Neuronal stem cell (in vitro differentiated cells): ENCODE measurements at regions not wholly inside any gene's neighbourhood (a gene's known extent, or its start where the extent isn't known, plus 50 kb on each side); places are given as distances from the start of the nearest gene placed in this dataset.

Experiments used
- DNase-seq: peaks from one replicate; pipeline ENCODE4 v3.0.0-alpha.2; 2013; ENCODE audit warnings: low spot score
- H2AFZ ChIP-seq: one replicate; pipeline ENCODE4 v1.6.1; 2013; ENCODE audit warnings: mild to moderate bottlenecking, low read length, inconsistent platforms
- H2AK5ac ChIP-seq: 2 replicates; pipeline ENCODE4 v1.6.1; 2013; ENCODE audit warnings: low read depth, mild to moderate bottlenecking, inconsistent platforms, low read length, moderate library complexity, mixed read lengths
- H2BK120ac ChIP-seq: 2 replicates; pipeline ENCODE4 v1.6.1; 2013; ENCODE audit warnings: low read depth, mild to moderate bottlenecking, inconsistent platforms, low read length, moderate library complexity, mixed read lengths
- H2BK12ac ChIP-seq: one replicate; pipeline ENCODE4 v1.6.1; 2013; ENCODE audit warnings: low read length, inconsistent platforms
- H2BK15ac ChIP-seq: 2 replicates; pipeline ENCODE4 v1.6.1; 2013; ENCODE audit warnings: mild to moderate bottlenecking, low read length, inconsistent platforms, mixed read lengths
- H2BK5ac ChIP-seq: one replicate; pipeline ENCODE4 v1.6.1; 2013; ENCODE audit warnings: inconsistent platforms, mild to moderate bottlenecking, low read length, moderate library complexity
- H3K14ac ChIP-seq: one replicate; pipeline ENCODE4 v1.6.1; 2013; ENCODE audit warnings: low read length, inconsistent platforms
- H3K18ac ChIP-seq: 2 replicates; pipeline ENCODE4 v1.6.1; 2013; ENCODE audit warnings: low read length, inconsistent platforms
- H3K23ac ChIP-seq: 2 replicates; pipeline ENCODE4 v1.6.1; 2013; ENCODE audit warnings: low read depth, mild to moderate bottlenecking, mixed read lengths, low read length, inconsistent platforms; ENCODE audit not compliant: poor library complexity
- H3K27ac ChIP-seq: replicated peaks from 3 replicates; pipeline ENCODE4 v1.5.1; 2013; ENCODE audit warnings: low read length, inconsistent platforms
- H3K27me3 ChIP-seq, 3 experiments: 2 replicates each; pipeline ENCODE4 v1.6.1; 2013; ENCODE audit warnings: low read length in 3 of 3, mild to moderate bottlenecking in 2 of 3, inconsistent platforms in 1 of 3, low read depth in 1 of 3, mixed read lengths in 1 of 3, moderate library complexity in 1 of 3; ENCODE audit not compliant: control insufficient read depth in 3 of 3, insufficient read depth in 3 of 3
- H3K36me3 ChIP-seq, 2 donors: replicated peaks in 1 of 2; 2 replicates each; pipeline ENCODE4 v1.6.1; 2013; ENCODE audit warnings: low read length in 2 of 2; ENCODE audit not compliant: control insufficient read depth in 2 of 2, insufficient read depth in 2 of 2
- H3K4ac ChIP-seq: 2 replicates; pipeline ENCODE4 v1.6.1; 2013; ENCODE audit warnings: inconsistent platforms, mild to moderate bottlenecking, low read length, moderate library complexity
- H3K4me1 ChIP-seq, 2 donors: 1 replicate in 1 of 2; 2 replicates in 1 of 2; pipeline ENCODE4 v1.6.1; 2013; ENCODE audit warnings: low read length in 2 of 2, low read depth in 1 of 2; ENCODE audit not compliant: control insufficient read depth in 2 of 2, insufficient read depth in 1 of 2
- H3K4me2 ChIP-seq: one replicate; pipeline ENCODE4 v1.6.1; 2013; ENCODE audit warnings: mild to moderate bottlenecking, low read length, inconsistent platforms; ENCODE audit not compliant: insufficient read depth, poor library complexity, severe bottlenecking
- H3K4me3 ChIP-seq, 2 donors: 2 replicates each; pipeline ENCODE4 v1.5.1; 2013; ENCODE audit warnings: low read length in 2 of 2, mild to moderate bottlenecking in 2 of 2, inconsistent platforms in 1 of 2, moderate library complexity in 1 of 2
- H3K79me1 ChIP-seq: one replicate; pipeline ENCODE4 v1.6.1; 2013; ENCODE audit warnings: low read depth, mild to moderate bottlenecking, inconsistent platforms, low read length, moderate library complexity
- H3K9ac ChIP-seq: one replicate; pipeline ENCODE4 v1.6.1; 2013; ENCODE audit warnings: mild to moderate bottlenecking, low read depth, low read length, inconsistent platforms; ENCODE audit not compliant: poor library complexity
- H3K9me3 ChIP-seq, 2 donors: replicated peaks in 1 of 2; 2 replicates each; pipeline versions ENCODE3 to v1.6.1; 2013; ENCODE audit warnings: low read length in 2 of 2, mild to moderate bottlenecking in 2 of 2, inconsistent platforms in 1 of 2, low read depth in 1 of 2, mixed read lengths in 1 of 2, moderate library complexity in 1 of 2; ENCODE audit not compliant: control insufficient read depth in 2 of 2, insufficient read depth in 1 of 2
- H4K8ac ChIP-seq: one replicate; pipeline ENCODE4 v1.6.1; 2013; ENCODE audit warnings: low read depth, mild to moderate bottlenecking, inconsistent platforms, low read length, moderate library complexity
- H4K91ac ChIP-seq: one replicate; pipeline ENCODE4 v1.6.1; 2013; ENCODE audit warnings: low read length, low read depth, mild to moderate bottlenecking, inconsistent platforms; ENCODE audit not compliant: poor library complexity
- WGBS, 2 donors: extraction: QIAGEN DNeasy Blood & Tissue Kit; methylation state at CpG; one replicate each; pipeline ENCODE4 v1.1.7; 2013; ENCODE audit warnings: missing lambda C conversion rate in 2 of 2, mixed read lengths in 1 of 2; ENCODE audit not compliant: insufficient read length in 2 of 2, insufficient replicate concordance in 1 of 2; ENCODE audit errors: extremely low coverage in 2 of 2; 5-methylcytosine and 5-hydroxymethylcytosine counted together

DNA sequence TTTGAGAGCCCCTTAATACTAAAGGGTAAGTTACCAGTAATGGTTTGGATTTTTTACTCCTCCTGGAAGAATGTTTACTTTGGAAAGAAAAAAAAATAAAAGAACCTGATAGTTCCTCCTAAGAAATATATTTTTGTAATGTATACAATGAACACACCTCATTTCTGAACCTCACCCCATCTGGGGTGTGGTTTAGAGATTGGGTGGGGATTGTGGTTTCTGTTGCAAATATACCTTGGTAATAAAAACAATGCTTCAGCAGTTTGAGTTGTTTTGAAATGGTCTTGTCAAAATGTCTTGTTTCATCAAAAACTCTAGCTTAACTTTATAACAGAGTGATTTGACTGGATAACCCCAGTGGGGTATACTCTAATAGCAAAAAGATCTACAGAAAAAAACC, 448.9 kb upstream of the MEIS1 start:
- Histone ChIP-seq H3K4ac (no peak overlapping the region), H3K27me3 (no peaks in the 10 kb centered on the region), H2AK5ac (no peak overlapping the region), H3K14ac (no peak overlapping the region), H2BK12ac (no peak overlapping the region), H4K91ac (no peak overlapping the region), H3K9me3 (no peaks in the 10 kb centered on the region), H2BK5ac (no peak overlapping the region), H3K4me3 (no peak overlapping the region), H3K36me3 (no peaks in the 10 kb centered on the region), H2AFZ (no peak overlapping the region), H3K4me1 (no peaks in the 10 kb centered on the region), H2BK15ac (no peak overlapping the region), H3K23ac (no peak overlapping the region), H3K9ac (no peak overlapping the region), H3K27ac (no peak overlapping the region), H3K79me1 (no peaks in the 10 kb centered on the region), H4K8ac (no peak overlapping the region), H2BK120ac (no peak overlapping the region), H3K4me2 (no peak overlapping the region), H3K18ac (no peak overlapping the region)
- DNase-seq, result no peak

DNA sequence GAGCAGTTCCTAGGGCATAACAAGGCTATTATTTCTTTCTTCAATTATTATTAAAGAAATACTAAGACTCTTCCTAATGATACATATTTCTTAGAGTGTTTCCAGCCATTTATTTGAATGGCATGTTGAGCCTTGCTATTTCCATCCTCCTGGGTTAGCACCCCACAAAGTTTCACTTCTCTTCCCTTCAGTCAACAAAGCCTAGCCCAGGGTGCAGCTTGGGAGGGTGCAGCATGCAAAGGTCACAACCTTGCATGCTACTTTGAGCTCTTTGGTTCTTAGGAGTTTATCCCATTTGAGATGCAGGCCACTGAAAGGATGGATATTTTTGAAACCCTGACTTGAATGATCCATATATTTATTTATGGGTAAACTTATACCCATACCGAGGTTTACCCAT, 454.4 kb upstream of the MEIS1 start:
- H3K27me3 ChIP-seq, result no peaks in the 10 kb centered on the region
- H3K18ac ChIP-seq, result no peak overlapping the region

DNA sequence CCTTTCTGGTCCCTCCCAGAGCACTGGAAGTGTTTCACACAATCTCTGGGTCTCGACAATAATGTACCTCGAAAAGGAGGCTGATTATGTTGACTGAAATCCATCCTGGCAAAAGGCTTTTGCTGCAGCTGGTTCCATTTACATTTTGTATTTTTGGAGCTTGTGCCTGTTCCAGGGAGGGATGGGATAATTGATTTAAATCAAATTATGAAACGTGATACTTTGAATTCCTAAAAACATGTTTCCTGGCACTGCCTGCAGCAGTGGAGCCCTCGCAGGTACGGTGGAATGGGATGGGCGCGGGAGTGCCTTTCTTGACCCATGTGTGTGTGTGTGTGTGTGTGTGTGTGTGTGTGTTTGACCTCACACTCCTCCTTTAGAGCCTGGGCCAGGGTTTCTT, 455.5 kb upstream of the MEIS1 start:
- H3K4ac ChIP-seq, result no peak overlapping the region
- no peaks in the 10 kb centered on the region for H3K79me1 ChIP-seq
- no peak overlapping the region for H3K14ac ChIP-seq
- H2BK5ac ChIP-seq, result no peak overlapping the region
- no peak overlapping the region for H2BK120ac ChIP-seq
- no peak overlapping the region for H3K18ac ChIP-seq
- no peak overlapping the region for H2AFZ ChIP-seq
- no peak overlapping the region for H2BK15ac ChIP-seq
- no peaks in the 10 kb centered on the region for H3K9me3 ChIP-seq
- no peak overlapping the region for H3K4me3 ChIP-seq
- H4K91ac ChIP-seq, result no peak overlapping the region
- H2AK5ac ChIP-seq, result no peak overlapping the region
- H3K23ac ChIP-seq, result no peak overlapping the region
- H4K8ac ChIP-seq, result no peak overlapping the region
- H3K27ac ChIP-seq, result no peak overlapping the region
- H3K36me3 ChIP-seq, result no peaks in the 10 kb centered on the region
- H2BK12ac ChIP-seq, result no peak overlapping the region
- H3K4me2 ChIP-seq, result no peak overlapping the region
- H3K27me3 ChIP-seq, result no peaks in the 10 kb centered on the region
- no peaks in the 10 kb centered on the region for H3K4me1 ChIP-seq
- DNase-seq, result no peak
- no CpG with 5 or more reads among the region's 7 CpGs for WGBS, 2 donors
- H3K9ac ChIP-seq, result no peak overlapping the region

More for the DNA sequence above, 454.4 kb upstream of the MEIS1 start:
- Histone ChIP-seq H3K4me3 (no peak overlapping the region), H2AFZ (no peak overlapping the region), H3K23ac (no peak overlapping the region), H4K91ac (no peak overlapping the region), H2BK120ac (no peak overlapping the region), H3K4ac (no peak overlapping the region), H3K14ac (no peak overlapping the region), H2BK5ac (no peak overlapping the region), H2BK12ac (no peak overlapping the region), H2AK5ac (no peak overlapping the region), H3K27ac (no peak overlapping the region), H3K4me1 (no peaks in the 10 kb centered on the region), H2BK15ac (no peak overlapping the region), H3K36me3 (no peaks in the 10 kb centered on the region), H3K9ac (no peak overlapping the region), H3K79me1 (no peaks in the 10 kb centered on the region), H4K8ac (no peak overlapping the region), H3K4me2 (no peak overlapping the region), H3K9me3 (no peaks in the 10 kb centered on the region)
- no CpG with 5 or more reads among the region's 1 CpG for WGBS, 2 donors
- DNase-seq, result no peak

DNA sequence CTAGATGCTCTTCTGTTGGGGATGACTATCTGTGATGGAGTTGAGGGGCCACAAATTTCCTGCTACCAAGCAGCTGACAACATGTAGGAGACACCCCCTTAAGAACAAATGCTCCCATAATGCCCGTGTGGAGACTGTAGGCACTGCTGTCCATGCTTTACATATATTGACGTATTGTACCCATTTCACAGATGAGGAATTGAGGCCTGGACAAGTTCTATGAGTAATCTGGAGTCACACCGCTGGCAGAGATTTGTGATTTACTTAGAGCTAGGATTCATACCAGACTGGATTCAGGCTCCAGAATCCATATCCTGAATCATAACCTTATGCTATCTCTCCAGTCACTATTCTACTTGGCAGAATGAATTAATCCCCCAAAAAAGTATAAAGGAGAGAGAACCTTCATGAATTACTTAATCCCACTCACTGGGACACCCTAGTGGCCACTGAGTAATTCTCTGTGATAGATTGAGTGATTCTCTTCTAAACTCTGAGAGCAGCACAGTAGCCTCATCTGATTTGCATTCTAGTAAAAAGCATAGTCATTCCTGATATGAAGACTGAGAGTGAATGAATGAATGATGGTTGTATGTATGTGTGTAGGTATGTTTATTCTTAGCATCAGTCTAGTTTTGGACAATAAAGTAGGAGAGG, 460.7 kb upstream of the MEIS1 start:
- no peak for DNase-seq
- no CpG with 5 or more reads among the region's 3 CpGs for WGBS, 2 donors

More for the DNA sequence above, 460.7 kb upstream of the MEIS1 start:
- Histone ChIP-seq H3K79me1 (no peaks in the 10 kb centered on the region), H2AFZ (no peak overlapping the region), H3K4me1 (no peaks in the 10 kb centered on the region), H3K23ac (no peak overlapping the region), H2BK15ac (no peak overlapping the region), H2AK5ac (no peak overlapping the region), H2BK5ac (no peak overlapping the region), H4K8ac (no peak overlapping the region), H3K4me2 (no peak overlapping the region), H3K9ac (no peak overlapping the region), H4K91ac (no peak overlapping the region), H3K4me3 (no peak overlapping the region), H3K9me3 (no peaks in the 10 kb centered on the region), H2BK120ac (no peak overlapping the region), H3K27ac (no peak overlapping the region), H3K14ac (no peak overlapping the region), H3K27me3 (no peaks in the 10 kb centered on the region), H2BK12ac (no peak overlapping the region), H3K18ac (no peak overlapping the region), H3K36me3 (no peaks in the 10 kb centered on the region), H3K4ac (no peak overlapping the region)
